CD4-positive, alpha-beta memory T cell (primary cell): ENCODE measurements at regions not wholly inside any gene's neighbourhood (a gene's known extent, or its start where the extent isn't known, plus 50 kb on each side); places are given as distances from the start of the nearest gene placed in this dataset.

Experiments used
- CTCF ChIA-PET: fragments of 350-600 bp; sonication (Branson Sonifier 250); formaldehyde crosslinking; loops from one replicate; lab custom pipeline; 2021; ENCODE audit warnings: inconsistent platforms; ENCODE audit not compliant: partially characterized antibody; lab: Charles Lee
- POLR2A ChIA-PET: fragments of 350-600 bp; sonication (Branson Sonifier 250); formaldehyde crosslinking; loops from one replicate; lab custom pipeline; 2021; ENCODE audit not compliant: partially characterized antibody; lab: Charles Lee
- DNase-seq, 5 donors: peaks; one replicate each; pipeline versions ENCODE4 v3.0.0 to v3.0.0-alpha.2; 2020 to 2022; ENCODE audit warnings: mixed read lengths in 1 of 5
- H3K27ac ChIP-seq: one replicate; pipeline ENCODE4 v1.7.0; 2013; ENCODE audit warnings: low read depth, low read length
- H3K27me3 ChIP-seq: 2 replicates; pipeline ENCODE4 v1.7.0; 2013; ENCODE audit warnings: mild to moderate bottlenecking, low read length, moderate library complexity; ENCODE audit not compliant: insufficient read depth
- H3K36me3 ChIP-seq: 2 replicates; pipeline ENCODE4 v1.7.0; 2013; ENCODE audit warnings: mild to moderate bottlenecking, low read length, moderate library complexity; ENCODE audit not compliant: insufficient read depth
- H3K4me1 ChIP-seq: 2 replicates; pipeline ENCODE4 v1.7.0; 2013; ENCODE audit warnings: mild to moderate bottlenecking, low read length, moderate library complexity; ENCODE audit not compliant: insufficient read depth
- H3K4me3 ChIP-seq, 2 donors: one replicate each; pipeline ENCODE4 v1.7.0; 2013; ENCODE audit warnings: low read length in 2 of 2, mild to moderate bottlenecking in 1 of 2
- H3K9me3 ChIP-seq, 2 donors: one replicate each; pipeline ENCODE4 v1.7.0; 2013; ENCODE audit warnings: low read length in 2 of 2, control low read depth in 1 of 2; ENCODE audit not compliant: control insufficient read depth in 1 of 2
- H3K27ac Mint-ChIP-seq, 7 donors: one replicate each; pipeline ENCODE4 v1.8.0; 2020 to 2021; ENCODE audit warnings: mixed read lengths in 7 of 7, mild to moderate bottlenecking in 6 of 7, inconsistent platforms in 3 of 7, moderate library complexity in 3 of 7
- H3K27me3 Mint-ChIP-seq, 2 donors: one replicate each; pipeline ENCODE4 v1.8.0; 2020 to 2021; ENCODE audit warnings: mixed read lengths in 2 of 2
- H3K36me3 Mint-ChIP-seq, 2 donors: one replicate each; pipeline ENCODE4 v1.8.0; 2020 to 2021; ENCODE audit warnings: mixed read lengths in 2 of 2, inconsistent platforms in 1 of 2, mild to moderate bottlenecking in 1 of 2
- H3K4me1 Mint-ChIP-seq, 4 donors: one replicate each; pipeline ENCODE4 v1.8.0; 2020 to 2021; ENCODE audit warnings: mixed read lengths in 4 of 4, mild to moderate bottlenecking in 1 of 4
- H3K4me3 Mint-ChIP-seq, 8 donors: one replicate each; pipeline ENCODE4 v1.8.0; 2020 to 2021; ENCODE audit warnings: mixed read lengths in 8 of 8, mild to moderate bottlenecking in 7 of 8, moderate library complexity in 6 of 8, inconsistent platforms in 3 of 8
- H3K9me3 Mint-ChIP-seq, 8 donors: one replicate each; pipeline ENCODE4 v1.8.0; 2020 to 2021; ENCODE audit warnings: mixed read lengths in 8 of 8, mild to moderate bottlenecking in 5 of 8, inconsistent platforms in 3 of 8, moderate library complexity in 1 of 8
- intact Hi-C: fragments of 100-400 bp; cut with micrococcal nuclease; formaldehyde crosslinking; loops from one replicate; pipeline ENCODE4 v1.15.1; 2023

GRCh38 chr14:85325134-85326017 lies 204.6 kb upstream of the FLRT2 start:
- H3K4me3 ChIP-seq, result no peak overlapping the region
- no peaks in the 10 kb centered on the region for H3K4me1 ChIP-seq
- H3K9me3 ChIP-seq, result no peaks in the 10 kb centered on the region
- ChIA-PET CTCF (no interaction called here), POLR2A (no interaction called here)
- Mint-ChIP-seq H3K9me3 (peaks cover 0 to 10% (median 2%) of the 10 kb centered on the region in 8 donors), H3K4me1 (no peaks in the 10 kb centered on the region), H3K27me3 (no peaks in the 10 kb centered on the region), H3K27ac (no peak overlapping the region), H3K4me3 (no peak overlapping the region), H3K36me3 (no peaks in the 10 kb centered on the region)
- no peaks in the 10 kb centered on the region for H3K27me3 ChIP-seq
- DNase-seq, result no peak
- H3K36me3 ChIP-seq, result no peaks in the 10 kb centered on the region
- H3K27ac ChIP-seq, result no peak overlapping the region
- intact Hi-C loops, result no loop called here

- Histone ChIP-seq H3K27me3 (no peaks in the 10 kb centered on the region), H3K36me3 (no peaks in the 10 kb centered on the region), H3K4me1 (no peaks in the 10 kb centered on the region), H3K4me3 (no peak overlapping the region), H3K27ac (no peak overlapping the region), H3K9me3 (no peaks in the 10 kb centered on the region)
- no peak for DNase-seq
- H3K4me1 Mint-ChIP-seq, result no peaks in the 10 kb centered on the region
- H3K27ac Mint-ChIP-seq, result no peak overlapping the region
- no peaks in the 10 kb centered on the region for H3K27me3 Mint-ChIP-seq
- no peak overlapping the region for H3K4me3 Mint-ChIP-seq
- intact Hi-C loops, result no loop called here
- ChIA-PET CTCF (no interaction called here), POLR2A (no interaction called here)
- no peaks in the 10 kb centered on the region for H3K36me3 Mint-ChIP-seq
- H3K9me3 Mint-ChIP-seq, result peaks cover 0 to 3% (median 0%) of the 10 kb centered on the region in 8 donors
These were observed 197.5 kb upstream of the FLRT2 start for GRCh38 chr14:85332401-85332800.

GRCh38 chr14:85333313-85333712 lies 196.6 kb upstream of the FLRT2 start:
- no peak for DNase-seq
- Mint-ChIP-seq H3K9me3 (peaks cover 0 to 3% (median 0%) of the 10 kb centered on the region in 8 donors), H3K4me1 (no peaks in the 10 kb centered on the region), H3K27ac (no peak overlapping the region), H3K4me3 (no peak overlapping the region), H3K36me3 (no peaks in the 10 kb centered on the region), H3K27me3 (no peaks in the 10 kb centered on the region)
- ChIA-PET POLR2A (interaction anchor here (0.6 kb wide), 1 partner anchor 51 kb away, joined by 3 read pairs; no protein-coding TSS in a partner anchor), CTCF (no interaction called here)
- no peak overlapping the region for H3K27ac ChIP-seq
- no peaks in the 10 kb centered on the region for H3K36me3 ChIP-seq
- no peak overlapping the region for H3K4me3 ChIP-seq
- H3K27me3 ChIP-seq, result no peaks in the 10 kb centered on the region
- H3K9me3 ChIP-seq, result no peaks in the 10 kb centered on the region
- intact Hi-C loops, result no loop called here
- H3K4me1 ChIP-seq, result no peaks in the 10 kb centered on the region

- H3K27me3 Mint-ChIP-seq, result no peaks in the 10 kb centered on the region
- intact Hi-C loops, result no loop called here
These were observed 196.1 kb upstream of the FLRT2 start for GRCh38 chr14:85333841-85334240.

GRCh38 chr14:85334316-85334715 lies 195.6 kb upstream of the FLRT2 start:
- CTCF ChIA-PET, result no interaction called here
- H3K27ac ChIP-seq, result no peak overlapping the region
- H3K36me3 ChIP-seq, result no peaks in the 10 kb centered on the region
- H3K4me1 Mint-ChIP-seq, result no peaks in the 10 kb centered on the region
- no peak overlapping the region for H3K27ac Mint-ChIP-seq
- H3K36me3 Mint-ChIP-seq, result no peaks in the 10 kb centered on the region
- no peaks in the 10 kb centered on the region for H3K27me3 Mint-ChIP-seq
- no peak for DNase-seq
- intact Hi-C loops, result no loop called here
- no peaks in the 10 kb centered on the region for H3K27me3 ChIP-seq
- no peaks in the 10 kb centered on the region for H3K9me3 ChIP-seq
- H3K4me3 Mint-ChIP-seq, result no peak overlapping the region
- H3K4me3 ChIP-seq, result no peak overlapping the region
- no peaks in the 10 kb centered on the region for H3K4me1 ChIP-seq
- POLR2A ChIA-PET, result no interaction called here
- peaks cover 0 to 3% (median 0%) of the 10 kb centered on the region in 8 donors for H3K9me3 Mint-ChIP-seq

More at GRCh38 chr14:85333841-85334240, 196.1 kb upstream of the FLRT2 start:
- Histone ChIP-seq H3K9me3 (no peaks in the 10 kb centered on the region), H3K27me3 (no peaks in the 10 kb centered on the region), H3K4me3 (no peak overlapping the region), H3K4me1 (no peaks in the 10 kb centered on the region), H3K27ac (no peak overlapping the region), H3K36me3 (no peaks in the 10 kb centered on the region)
- H3K36me3 Mint-ChIP-seq, result no peaks in the 10 kb centered on the region
- H3K27ac Mint-ChIP-seq, result no peak overlapping the region
- H3K4me1 Mint-ChIP-seq, result no peaks in the 10 kb centered on the region
- no peak overlapping the region for H3K4me3 Mint-ChIP-seq
- H3K9me3 Mint-ChIP-seq, result peaks cover 0 to 3% (median 0%) of the 10 kb centered on the region in 8 donors
- POLR2A ChIA-PET, result interaction anchor here (0.6 kb wide), 1 partner anchor 50 kb away, joined by 3 read pairs; no protein-coding TSS in a partner anchor
- no peak for DNase-seq
- CTCF ChIA-PET, result no interaction called here

- peaks cover 0 to 3% (median 0%) of the 10 kb centered on the region in 8 donors for H3K9me3 Mint-ChIP-seq
- no peaks in the 10 kb centered on the region for H3K27me3 Mint-ChIP-seq
- Histone ChIP-seq H3K27ac (no peak overlapping the region), H3K9me3 (no peaks in the 10 kb centered on the region), H3K36me3 (no peaks in the 10 kb centered on the region), H3K4me3 (no peak overlapping the region), H3K27me3 (no peaks in the 10 kb centered on the region), H3K4me1 (no peaks in the 10 kb centered on the region)
- CTCF ChIA-PET, result no interaction called here
- H3K4me1 Mint-ChIP-seq, result no peaks in the 10 kb centered on the region
- intact Hi-C loops, result no loop called here
- POLR2A ChIA-PET, result no interaction called here
- no peak overlapping the region for H3K27ac Mint-ChIP-seq
- no peak overlapping the region for H3K4me3 Mint-ChIP-seq
- H3K36me3 Mint-ChIP-seq, result no peaks in the 10 kb centered on the region
- DNase-seq, result no peak
These were observed 193.7 kb upstream of the FLRT2 start for GRCh38 chr14:85336257-85336656.

GRCh38 chr14:85336817-85337216 lies 193.1 kb upstream of the FLRT2 start:
- ChIA-PET CTCF (no interaction called here), POLR2A (no interaction called here)
- Histone ChIP-seq H3K27ac (no peak overlapping the region), H3K9me3 (no peaks in the 10 kb centered on the region), H3K27me3 (no peaks in the 10 kb centered on the region), H3K4me1 (no peaks in the 10 kb centered on the region), H3K4me3 (no peak overlapping the region), H3K36me3 (no peaks in the 10 kb centered on the region)
- Mint-ChIP-seq H3K36me3 (no peaks in the 10 kb centered on the region), H3K9me3 (peaks cover 0 to 3% (median 0%) of the 10 kb centered on the region in 8 donors), H3K4me3 (peak overlapping the region in 1 of 8 donors; percentile 26), H3K27ac (no peak overlapping the region), H3K27me3 (no peaks in the 10 kb centered on the region), H3K4me1 (no peaks in the 10 kb centered on the region)
- intact Hi-C loops, result no loop called here
- no peak for DNase-seq
